ENCODE measurements at regions not wholly inside any gene's neighbourhood (a gene's known extent, or its start where the extent isn't known, plus 50 kb on each side); places are given as distances from the start of the nearest gene placed in this dataset.

GRCh38 chr14:99322731-99323599 is 51.0 kb upstream of the BCL11B start:
- TF ChIP-seq CTCF (IDR thresholded peaks at IDR 0.05): no peak
- TF ChIP-seq POLR2A (IDR thresholded peaks at IDR 0.05): no peak

Measured in suprapubic skin (tissue), 3 donors.